Fibroblast of pulmonary artery (primary cell): ENCODE measurements at regions not wholly inside any gene's neighbourhood (a gene's known extent, or its start where the extent isn't known, plus 50 kb on each side); places are given as distances from the start of the nearest gene placed in this dataset.
A peak's percentile ranks its signal among the peaks of the same experiment; 100 is the strongest.

Experiments
- DNase-seq: peaks from one replicate; pipeline ENCODE4 v3.0.0-alpha.2; 2010; ENCODE audit warnings: low read depth
- H3K4me3 ChIP-seq: replicated peaks from 2 replicates; pipeline ENCODE4 v1.5.1; 2011; ENCODE audit warnings: low read depth, mild to moderate bottlenecking, control low read depth, low read length, moderate library complexity
- TF ChIP-seq, protein P1 (sequence below): IDR thresholded peaks from 2 replicates; pipeline ENCODE4 v1.5.1; 2011; ENCODE audit warnings: mild to moderate bottlenecking, control low read depth, low read length, inconsistent platforms; ENCODE audit errors: missing control alignments

DNA sequence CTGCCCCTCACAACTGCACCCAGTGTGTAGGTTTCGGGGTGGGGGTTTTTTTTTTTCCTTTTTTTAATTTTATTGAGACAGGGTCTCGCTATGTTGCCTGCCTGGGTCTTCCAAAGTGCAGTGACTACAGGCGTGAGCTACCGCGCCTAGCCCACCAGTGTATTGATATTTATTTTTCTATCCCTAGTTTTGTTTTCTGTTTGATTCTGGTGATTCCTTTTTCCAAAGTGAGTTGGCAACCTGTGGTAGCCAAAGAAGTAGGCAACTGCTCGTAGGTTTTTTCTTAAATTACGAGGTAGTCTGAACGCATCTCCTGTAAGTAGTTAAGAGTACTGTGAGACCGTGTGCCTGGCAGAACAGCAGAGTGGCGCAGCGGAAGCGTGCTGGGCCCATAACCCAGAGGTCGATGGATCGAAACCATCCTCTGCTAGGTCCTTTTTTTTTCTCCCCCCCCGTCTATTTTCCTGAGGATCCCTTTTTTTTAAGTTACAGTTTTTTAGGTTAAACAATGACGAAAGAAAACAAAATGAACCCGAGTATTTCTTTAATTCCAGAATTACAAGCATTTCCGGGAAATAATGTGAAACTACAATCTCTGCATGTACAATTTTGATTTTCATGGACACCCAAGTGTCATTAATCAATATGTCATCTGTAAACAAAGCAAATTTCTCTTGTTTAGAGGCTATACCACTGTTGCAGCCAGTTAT lies 78.7 kb upstream of the BTN3A2 start:
- peak overlapping the region; percentile 83 for H3K4me3 ChIP-seq
- peak; percentile 84 for DNase-seq
- TF ChIP-seq, protein P1, sequence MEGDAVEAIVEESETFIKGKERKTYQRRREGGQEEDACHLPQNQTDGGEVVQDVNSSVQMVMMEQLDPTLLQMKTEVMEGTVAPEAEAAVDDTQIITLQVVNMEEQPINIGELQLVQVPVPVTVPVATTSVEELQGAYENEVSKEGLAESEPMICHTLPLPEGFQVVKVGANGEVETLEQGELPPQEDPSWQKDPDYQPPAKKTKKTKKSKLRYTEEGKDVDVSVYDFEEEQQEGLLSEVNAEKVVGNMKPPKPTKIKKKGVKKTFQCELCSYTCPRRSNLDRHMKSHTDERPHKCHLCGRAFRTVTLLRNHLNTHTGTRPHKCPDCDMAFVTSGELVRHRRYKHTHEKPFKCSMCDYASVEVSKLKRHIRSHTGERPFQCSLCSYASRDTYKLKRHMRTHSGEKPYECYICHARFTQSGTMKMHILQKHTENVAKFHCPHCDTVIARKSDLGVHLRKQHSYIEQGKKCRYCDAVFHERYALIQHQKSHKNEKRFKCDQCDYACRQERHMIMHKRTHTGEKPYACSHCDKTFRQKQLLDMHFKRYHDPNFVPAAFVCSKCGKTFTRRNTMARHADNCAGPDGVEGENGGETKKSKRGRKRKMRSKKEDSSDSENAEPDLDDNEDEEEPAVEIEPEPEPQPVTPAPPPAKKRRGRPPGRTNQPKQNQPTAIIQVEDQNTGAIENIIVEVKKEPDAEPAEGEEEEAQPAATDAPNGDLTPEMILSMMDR = no peak

DNA sequence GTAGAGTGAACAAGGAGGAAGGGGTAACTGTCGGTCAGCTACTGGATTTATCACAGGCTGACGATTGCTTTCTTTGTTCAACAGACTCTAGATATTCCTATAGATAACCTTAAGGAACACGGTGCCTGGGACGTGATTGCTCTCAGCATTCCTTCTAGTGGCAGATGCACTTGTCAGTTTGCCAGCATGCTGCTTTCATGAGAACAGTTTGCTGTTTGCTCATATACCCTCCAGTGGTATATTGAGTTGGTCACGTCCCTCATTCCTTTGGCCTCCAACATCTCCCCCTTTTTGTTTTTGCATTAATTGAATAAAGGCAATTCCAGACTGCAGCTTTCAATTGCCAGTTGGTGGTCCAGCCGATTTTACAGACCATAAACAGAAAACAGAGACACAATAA lies 76.8 kb upstream of the BTN3A2 start:
- TF ChIP-seq, protein P1 = no peak
- DNase-seq = no peak
- no peak overlapping the region for H3K4me3 ChIP-seq

DNA sequence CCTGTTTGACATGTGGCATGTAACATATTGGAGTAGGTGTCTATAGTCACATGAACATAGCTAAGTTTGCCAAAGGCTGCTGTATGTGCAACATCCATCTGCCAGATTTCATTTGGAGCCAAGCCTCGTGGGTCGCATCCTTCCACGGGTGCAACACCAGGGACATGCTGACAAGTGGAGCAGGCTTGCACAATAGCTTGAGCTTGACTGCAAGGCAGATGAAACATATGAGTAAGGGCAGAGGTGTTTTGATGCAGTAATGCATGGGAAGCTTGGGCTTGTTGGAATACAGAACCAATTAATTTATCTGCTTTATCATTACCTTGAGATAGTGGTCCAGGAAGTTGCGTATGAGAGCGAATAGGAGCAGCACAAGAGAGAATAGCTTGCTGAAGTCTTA lies 74.1 kb upstream of the BTN3A2 start:
- TF ChIP-seq, protein P1 = no peak
- DNase-seq = no peak
- no peak overlapping the region for H3K4me3 ChIP-seq

DNA sequence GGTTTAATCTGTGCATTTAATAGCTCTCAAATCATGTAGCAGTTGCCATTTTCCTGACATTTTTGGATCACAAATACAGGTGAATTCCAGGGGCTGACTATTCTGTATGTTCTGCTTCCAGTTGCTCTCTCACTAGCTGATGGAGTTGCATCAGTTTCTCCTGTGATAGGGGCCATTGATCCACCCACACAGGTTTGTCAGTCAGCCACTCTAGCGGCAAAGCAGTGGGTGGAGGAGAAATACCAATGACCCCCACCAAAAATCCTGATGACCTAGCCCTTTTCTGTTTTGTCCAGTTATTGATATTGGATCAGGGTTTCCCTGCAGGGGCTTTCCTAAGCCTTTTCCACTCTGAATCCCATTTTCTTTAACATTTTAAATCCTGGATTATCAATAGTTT lies 72.3 kb upstream of the BTN3A2 start:
- DNase-seq = no peak
- TF ChIP-seq, protein P1 = no peak

DNA sequence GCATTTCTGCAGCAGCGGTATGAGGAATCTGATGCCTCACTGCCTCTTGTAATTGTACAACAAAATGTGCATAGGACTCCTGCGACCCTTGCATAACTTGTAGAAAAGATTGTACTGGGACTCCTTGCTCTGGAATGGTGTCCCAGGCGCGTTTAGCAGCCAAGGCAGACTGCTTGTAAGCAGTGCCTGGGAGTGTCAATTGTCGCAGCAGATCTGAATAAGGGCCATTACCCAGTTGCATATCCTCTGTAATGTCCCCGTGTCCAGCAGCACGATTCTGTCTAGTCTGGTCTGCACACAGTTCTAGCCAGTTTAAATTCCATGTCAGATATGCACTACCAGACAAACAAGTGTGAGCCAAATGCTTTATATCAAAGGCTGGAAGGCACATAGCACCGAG lies 70.7 kb upstream of the BTN3A2 start:
- no peak for DNase-seq
- TF ChIP-seq, protein P1 = no peak

More for the DNA sequence above, 72.3 kb upstream of the BTN3A2 start:
- H3K4me3 ChIP-seq = no peak overlapping the region

DNA sequence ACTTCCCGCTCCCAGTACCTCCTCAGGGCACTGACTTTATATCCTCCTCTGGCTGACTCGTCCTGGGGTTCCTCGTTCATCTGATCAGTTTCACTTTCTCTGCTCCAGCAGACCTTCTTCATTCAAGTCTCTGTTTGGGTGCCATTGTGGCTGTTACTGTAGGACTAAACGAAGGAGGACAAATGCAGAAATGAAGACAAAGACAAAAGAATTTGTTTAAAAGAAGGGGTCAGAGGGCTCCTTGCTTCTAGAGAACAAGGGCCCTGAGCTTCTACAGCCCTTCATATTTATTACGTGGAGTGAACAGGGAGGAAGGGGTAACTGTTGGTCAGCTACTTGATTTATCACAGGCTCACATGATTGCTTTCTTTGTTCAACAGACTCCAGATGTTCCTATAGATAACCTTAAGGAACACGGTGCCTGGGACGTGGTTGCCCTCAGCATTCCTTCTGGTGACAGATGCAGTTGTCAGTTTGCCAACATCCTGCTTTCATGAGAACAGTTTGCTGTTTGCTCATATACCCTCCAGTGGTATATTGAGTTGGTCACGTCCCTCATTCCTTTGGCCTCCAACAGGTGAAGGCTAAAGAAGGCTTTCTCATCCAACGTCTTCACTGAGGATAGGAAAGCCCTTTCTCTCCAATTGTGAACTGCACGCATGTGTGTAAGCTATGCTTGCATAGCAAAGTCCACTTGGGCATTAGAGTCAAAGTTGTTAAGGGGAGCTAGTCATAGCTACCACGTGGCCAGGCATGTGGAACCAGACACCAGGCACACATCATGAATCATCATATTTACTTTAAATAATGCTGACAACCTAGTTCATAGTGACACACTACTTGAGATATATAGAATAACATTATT lies 69.1 kb upstream of the BTN3A2 start:
- TF ChIP-seq, protein P1 = no peak
- DNase-seq = peak; percentile 79

More for the DNA sequence above, 70.7 kb upstream of the BTN3A2 start:
- H3K4me3 ChIP-seq = no peak overlapping the region

More for the DNA sequence above, 69.1 kb upstream of the BTN3A2 start:
- H3K4me3 ChIP-seq = no peak overlapping the region
